KBM-7 (cell line): ENCODE measurements at regions not wholly inside any gene's neighbourhood (a gene's known extent, or its start where the extent isn't known, plus 50 kb on each side); places are given as distances from the start of the nearest gene placed in this dataset.

Source experiments
- DNase-seq: peaks from one replicate; pipeline ENCODE4 v3.0.0-alpha.2; 2015
- in situ Hi-C: fragments of 300-500 bp; cut with MboI; formaldehyde crosslinking; loops from 2 replicates; pipeline ENCODE4 v1.14.3; 2020; ENCODE audit warnings: low sequenced_read_pairs, low pct_unique_long_range_greater_than_20kb, mixed read lengths

- in situ Hi-C loops = no loop called here
- DNase-seq = no peak
These were observed 69.7 kb downstream of the SKA1 start for GRCh38 chr18:50444539-50444938.

- no peak for DNase-seq
- in situ Hi-C loops = no loop called here
These were observed 71.8 kb downstream of the SKA1 start for GRCh38 chr18:50446629-50447028.

- DNase-seq = no peak
- in situ Hi-C loops = no loop called here
These were observed 72.4 kb downstream of the SKA1 start for GRCh38 chr18:50447102-50447741.

GRCh38 chr18:50447952-50448351, 73.1 kb downstream of the SKA1 start:
- DNase-seq = no peak
- in situ Hi-C loops = no loop called here

GRCh38 chr18:50451100-50451842, 76.4 kb downstream of the SKA1 start:
- in situ Hi-C loops = no loop called here

GRCh38 chr18:50453014-50453680, 78.3 kb downstream of the SKA1 start:
- in situ Hi-C loops = no loop called here

More at GRCh38 chr18:50451100-50451842, 76.4 kb downstream of the SKA1 start:
- no peak for DNase-seq

GRCh38 chr18:50453732-50454131, 78.9 kb downstream of the SKA1 start:
- in situ Hi-C loops = no loop called here
- DNase-seq = no peak

More at GRCh38 chr18:50453014-50453680, 78.3 kb downstream of the SKA1 start:
- no peak for DNase-seq

- DNase-seq = no peak
- in situ Hi-C loops = no loop called here
These were observed 79.6 kb downstream of the SKA1 start for GRCh38 chr18:50454387-50454988.

- no peak for DNase-seq
- in situ Hi-C loops = no loop called here
These were observed 81.4 kb downstream of the SKA1 start for GRCh38 chr18:50456285-50456684.

GRCh38 chr18:50457639-50458038, 82.8 kb downstream of the SKA1 start:
- in situ Hi-C loops = no loop called here
- no peak for DNase-seq

- DNase-seq = no peak
- in situ Hi-C loops = no loop called here
These were observed 83.5 kb downstream of the SKA1 start for GRCh38 chr18:50458366-50458765.

GRCh38 chr18:50458796-50459195, 84.0 kb downstream of the SKA1 start:
- in situ Hi-C loops = no loop called here
- no peak for DNase-seq

- in situ Hi-C loops = no loop called here
- DNase-seq = no peak
These were observed 85.2 kb downstream of the SKA1 start for GRCh38 chr18:50460062-50460461.

GRCh38 chr18:50460716-50461115, 85.9 kb downstream of the SKA1 start:
- in situ Hi-C loops = no loop called here
- DNase-seq = no peak

GRCh38 chr18:50461251-50461650, 86.4 kb downstream of the SKA1 start:
- no peak for DNase-seq
- in situ Hi-C loops = no loop called here

GRCh38 chr18:50465211-50466153, 90.6 kb downstream of the SKA1 start:
- no peak for DNase-seq
- in situ Hi-C loops = no loop called here

- no peak for DNase-seq
- in situ Hi-C loops = no loop called here
These were observed 91.8 kb downstream of the SKA1 start for GRCh38 chr18:50466634-50467033.

- DNase-seq = no peak
- in situ Hi-C loops = no loop called here
These were observed 91.1 kb upstream of the MAPK4 start for GRCh38 chr18:50468807-50469206.

GRCh38 chr18:50469380-50469781, 90.5 kb upstream of the MAPK4 start:
- DNase-seq = no peak
- in situ Hi-C loops = no loop called here
